LNCAP (cell line): ENCODE measurements at regions not wholly inside any gene's neighbourhood (a gene's known extent, or its start where the extent isn't known, plus 50 kb on each side); places are given as distances from the start of the nearest gene placed in this dataset.

Experiments used
- TF ChIP-seq, protein P1 (sequence below): fragments of 450-650 bp; IDR thresholded peaks from 2 replicates; pipeline ENCODE4 v1.5.1; 2017; ENCODE audit warnings: mild to moderate bottlenecking

DNA sequence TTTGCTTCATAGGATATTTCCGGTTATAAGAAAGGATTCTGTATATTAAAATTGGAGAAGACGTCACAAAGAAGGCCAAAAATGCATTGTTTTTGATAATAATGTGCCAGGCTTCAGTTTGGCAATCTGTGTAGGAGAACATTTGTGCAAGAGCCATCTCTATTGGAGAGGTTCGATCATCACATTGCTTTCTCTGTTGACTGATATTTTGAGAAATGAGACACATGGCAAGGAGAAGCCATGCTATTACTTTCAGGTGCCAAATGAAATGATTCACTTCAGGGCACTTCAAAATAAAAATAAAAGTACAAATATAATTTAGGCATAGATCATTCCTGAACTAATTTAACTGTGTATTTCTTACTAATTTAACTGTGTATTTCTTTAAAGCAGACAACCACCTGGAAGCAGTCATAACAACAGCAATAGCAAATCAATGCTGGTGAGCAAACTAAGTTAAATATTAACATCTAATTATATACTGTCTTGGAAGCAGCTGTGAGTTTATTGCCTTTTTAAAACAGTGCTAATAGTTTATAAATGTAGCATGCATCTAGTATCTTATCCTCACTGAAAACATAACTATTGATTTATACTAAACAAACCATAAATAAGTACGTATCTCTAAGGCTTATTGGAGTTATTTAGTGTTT, 50.2 kb upstream of the CHST9 start:
- TF ChIP-seq, protein P1, sequence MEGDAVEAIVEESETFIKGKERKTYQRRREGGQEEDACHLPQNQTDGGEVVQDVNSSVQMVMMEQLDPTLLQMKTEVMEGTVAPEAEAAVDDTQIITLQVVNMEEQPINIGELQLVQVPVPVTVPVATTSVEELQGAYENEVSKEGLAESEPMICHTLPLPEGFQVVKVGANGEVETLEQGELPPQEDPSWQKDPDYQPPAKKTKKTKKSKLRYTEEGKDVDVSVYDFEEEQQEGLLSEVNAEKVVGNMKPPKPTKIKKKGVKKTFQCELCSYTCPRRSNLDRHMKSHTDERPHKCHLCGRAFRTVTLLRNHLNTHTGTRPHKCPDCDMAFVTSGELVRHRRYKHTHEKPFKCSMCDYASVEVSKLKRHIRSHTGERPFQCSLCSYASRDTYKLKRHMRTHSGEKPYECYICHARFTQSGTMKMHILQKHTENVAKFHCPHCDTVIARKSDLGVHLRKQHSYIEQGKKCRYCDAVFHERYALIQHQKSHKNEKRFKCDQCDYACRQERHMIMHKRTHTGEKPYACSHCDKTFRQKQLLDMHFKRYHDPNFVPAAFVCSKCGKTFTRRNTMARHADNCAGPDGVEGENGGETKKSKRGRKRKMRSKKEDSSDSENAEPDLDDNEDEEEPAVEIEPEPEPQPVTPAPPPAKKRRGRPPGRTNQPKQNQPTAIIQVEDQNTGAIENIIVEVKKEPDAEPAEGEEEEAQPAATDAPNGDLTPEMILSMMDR: no peak
